Lung (tissue), 11 donors: ENCODE measurements at regions not wholly inside any gene's neighbourhood (a gene's known extent, or its start where the extent isn't known, plus 50 kb on each side); places are given as distances from the start of the nearest gene placed in this dataset.
A peak's percentile ranks its signal among the peaks of the same experiment; 100 is the strongest.

Source experiments
- ATAC-seq: fragments of 200-7000 bp; cut with Tn5 transposase; one replicate; pipeline ENCODE4 v1.9.1; 2020; ENCODE audit warnings: moderate number of reproducible peaks; ENCODE audit not compliant: insufficient read depth, low FRiP score
- DNase-seq, 3 donors: peaks; one replicate each; pipeline ENCODE4 v3.0.0-alpha.2; 2013 to 2017
- H3K27ac ChIP-seq, 2 donors: one replicate each; pipeline ENCODE4 v1.5.1; 2013; ENCODE audit warnings: mild to moderate bottlenecking in 2 of 2, moderate library complexity in 2 of 2, control low read depth in 1 of 2, inconsistent platforms in 1 of 2, low read depth in 1 of 2, low read length in 1 of 2
- H3K27me3 ChIP-seq, 3 donors: one replicate each; pipeline ENCODE4 v1.5.1; 2013; ENCODE audit warnings: low read length in 2 of 3; ENCODE audit not compliant: control insufficient read depth in 3 of 3, insufficient read depth in 3 of 3
- H3K36me3 ChIP-seq, 4 donors: one replicate each; pipeline ENCODE4 v1.5.1; 2013; ENCODE audit warnings: low read length in 4 of 4, mild to moderate bottlenecking in 1 of 4, moderate library complexity in 1 of 4; ENCODE audit not compliant: control insufficient read depth in 4 of 4, insufficient read depth in 4 of 4
- H3K4me1 ChIP-seq, 5 donors: one replicate each; pipeline ENCODE4 v1.5.1; 2013; ENCODE audit warnings: low read length in 5 of 5, mild to moderate bottlenecking in 2 of 5, moderate library complexity in 1 of 5; ENCODE audit not compliant: control insufficient read depth in 5 of 5, insufficient read depth in 5 of 5
- H3K4me3 ChIP-seq: one replicate; pipeline ENCODE4 v1.5.1; 2013; ENCODE audit warnings: mild to moderate bottlenecking, control low read depth, moderate library complexity
- H3K9ac ChIP-seq, 2 donors: one replicate each; pipeline ENCODE4 v1.5.1; 2013; ENCODE audit warnings: low read length in 2 of 2, control low read depth in 1 of 2; ENCODE audit not compliant: insufficient read depth in 1 of 2
- H3K9me3 ChIP-seq, 4 donors: one replicate each; pipeline ENCODE4 v1.5.1; 2013; ENCODE audit warnings: low read length in 3 of 4, mild to moderate bottlenecking in 1 of 4, moderate library complexity in 1 of 4; ENCODE audit not compliant: control insufficient read depth in 4 of 4, insufficient read depth in 3 of 4
- WGBS, 2 donors: extraction: QIAGEN DNeasy Blood & Tissue Kit; methylation state at CpG; one replicate each; pipeline ENCODE4 v1.1.7; 2013; 5-methylcytosine and 5-hydroxymethylcytosine counted together
- TF ChIP-seq, protein P1 (sequence below): IDR thresholded peaks from 2 replicates; pipeline ENCODE4 v1.5.1; 2012; ENCODE audit warnings: mild to moderate bottlenecking; ENCODE audit errors: control extremely low read depth, extremely low read depth
- donor health status: control.
- donor health status: control.
- donor health status: Bipolar disorder and iron deficiency.
- donor health status: healthy.
- donor health status: DM: yes; HTN: yes; CAD: no.

GRCh38 chr4:189800545-189801088, 140.1 kb upstream of the FRG1 start:
- Histone ChIP-seq H3K27me3 (no peaks in the 10 kb centered on the region), H3K9ac (no peak overlapping the region), H3K4me3 (no peak overlapping the region), H3K9me3 (no peaks in the 10 kb centered on the region), H3K4me1 (no peaks in the 10 kb centered on the region), H3K27ac (no peak overlapping the region), H3K36me3 (no peaks in the 10 kb centered on the region)
- 79 to 87% methylated on average over 5 of the region's 5 CpGs for WGBS, 2 donors
- DNase-seq (no peak), ATAC-seq (no peak)
- TF ChIP-seq, protein P1, sequence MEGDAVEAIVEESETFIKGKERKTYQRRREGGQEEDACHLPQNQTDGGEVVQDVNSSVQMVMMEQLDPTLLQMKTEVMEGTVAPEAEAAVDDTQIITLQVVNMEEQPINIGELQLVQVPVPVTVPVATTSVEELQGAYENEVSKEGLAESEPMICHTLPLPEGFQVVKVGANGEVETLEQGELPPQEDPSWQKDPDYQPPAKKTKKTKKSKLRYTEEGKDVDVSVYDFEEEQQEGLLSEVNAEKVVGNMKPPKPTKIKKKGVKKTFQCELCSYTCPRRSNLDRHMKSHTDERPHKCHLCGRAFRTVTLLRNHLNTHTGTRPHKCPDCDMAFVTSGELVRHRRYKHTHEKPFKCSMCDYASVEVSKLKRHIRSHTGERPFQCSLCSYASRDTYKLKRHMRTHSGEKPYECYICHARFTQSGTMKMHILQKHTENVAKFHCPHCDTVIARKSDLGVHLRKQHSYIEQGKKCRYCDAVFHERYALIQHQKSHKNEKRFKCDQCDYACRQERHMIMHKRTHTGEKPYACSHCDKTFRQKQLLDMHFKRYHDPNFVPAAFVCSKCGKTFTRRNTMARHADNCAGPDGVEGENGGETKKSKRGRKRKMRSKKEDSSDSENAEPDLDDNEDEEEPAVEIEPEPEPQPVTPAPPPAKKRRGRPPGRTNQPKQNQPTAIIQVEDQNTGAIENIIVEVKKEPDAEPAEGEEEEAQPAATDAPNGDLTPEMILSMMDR = no peak

DNA sequence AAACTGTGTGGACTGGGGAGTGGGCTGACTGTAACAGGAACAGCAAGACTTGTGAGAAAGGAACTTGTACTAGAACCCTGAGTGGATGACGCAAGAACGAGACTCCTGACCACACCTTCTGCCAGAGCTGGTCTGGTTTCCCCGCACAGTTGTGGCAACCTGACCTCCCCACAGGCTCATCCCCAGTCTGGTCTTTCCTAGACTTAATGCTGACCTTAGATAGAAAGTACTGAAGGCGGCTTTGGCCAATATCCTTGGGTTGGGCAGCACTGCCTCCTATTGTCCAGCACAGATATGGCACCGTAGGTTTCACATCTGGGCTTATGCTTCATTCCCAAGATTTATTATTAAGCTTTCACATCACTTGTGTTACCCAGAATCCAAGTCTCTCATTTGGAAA, 137.8 kb upstream of the FRG1 start:
- H3K4me1 ChIP-seq = no peaks in the 10 kb centered on the region
- no peak overlapping the region for H3K4me3 ChIP-seq
- no peaks in the 10 kb centered on the region for H3K36me3 ChIP-seq
- peaks cover 0 to 7% (median 3%) of the 10 kb centered on the region in 4 donors for H3K9me3 ChIP-seq
- WGBS, 2 donors = 74 to 76% methylated on average over 5 of the region's 5 CpGs
- no peak for DNase-seq
- ATAC-seq = no peak
- TF ChIP-seq, protein P1 = no peak
- H3K9ac ChIP-seq = no peak overlapping the region
- no peak overlapping the region for H3K27ac ChIP-seq
- no peaks in the 10 kb centered on the region for H3K27me3 ChIP-seq

DNA sequence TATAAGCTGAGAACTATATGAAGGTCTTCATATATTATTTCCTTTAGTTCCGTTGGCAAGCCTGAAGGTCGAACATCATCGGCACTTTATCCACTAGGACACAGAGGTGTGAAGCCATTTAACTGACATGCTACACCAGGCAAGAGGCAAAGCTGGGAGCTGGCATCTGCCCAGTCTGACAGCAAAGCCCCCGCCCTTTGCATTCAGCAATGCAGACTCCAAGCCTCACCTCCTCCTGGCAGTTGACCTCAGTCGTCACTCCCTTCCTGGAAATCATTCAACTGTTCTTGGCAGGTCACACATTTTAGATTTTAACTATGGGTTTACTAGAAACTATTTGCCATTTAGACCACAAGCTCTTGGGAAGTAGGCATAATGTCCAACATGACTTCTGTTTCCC, 135.8 kb upstream of the FRG1 start:
- no peak for ATAC-seq
- 58 to 73% methylated on average over 5 of the region's 5 CpGs for WGBS, 2 donors
- H3K9me3 ChIP-seq = peaks cover 0 to 9% (median 5%) of the 10 kb centered on the region in 4 donors
- no peak overlapping the region for H3K9ac ChIP-seq
- H3K4me1 ChIP-seq = no peaks in the 10 kb centered on the region
- DNase-seq = peak in 2 of 3 donors; percentile 9 to 27
- H3K27ac ChIP-seq = no peak overlapping the region
- TF ChIP-seq, protein P1 = no peak
- H3K4me3 ChIP-seq = no peak overlapping the region
- H3K27me3 ChIP-seq = no peaks in the 10 kb centered on the region
- H3K36me3 ChIP-seq = no peaks in the 10 kb centered on the region

- WGBS, 2 donors = 66 to 81% methylated on average over 6 of the region's 6 CpGs
- Histone ChIP-seq H3K4me1 (no peaks in the 10 kb centered on the region), H3K9ac (no peak overlapping the region), H3K4me3 (no peak overlapping the region), H3K9me3 (peaks cover 0 to 10% (median 6%) of the 10 kb centered on the region in 4 donors), H3K27me3 (no peaks in the 10 kb centered on the region), H3K27ac (no peak overlapping the region), H3K36me3 (no peaks in the 10 kb centered on the region)
- no peak for ATAC-seq
- TF ChIP-seq, protein P1 = no peak
- DNase-seq = no peak
Measured at GRCh38 chr4:189806506-189806905, 134.2 kb upstream of the FRG1 start.
